HEK293T (cell line): ENCODE measurements at regions not wholly inside any gene's neighbourhood (a gene's known extent, or its start where the extent isn't known, plus 50 kb on each side); places are given as distances from the start of the nearest gene placed in this dataset.

Experiments
- CTCF ChIA-PET: fragments of 350-600 bp; formaldehyde crosslinking; extraction: SDS; loops from one replicate; lab custom pipeline; 2021; ENCODE audit warnings: antibody characterized with exemption, inconsistent platforms; lab: Yijun Ruan, JAX
- POLR2A ChIA-PET: fragments of 350-600 bp; formaldehyde crosslinking; extraction: SDS; loops from one replicate; lab custom pipeline; 2020; ENCODE audit warnings: antibody characterized with exemption, inconsistent platforms; lab: Yijun Ruan, JAX
- DNase-seq: peaks from one replicate; pipeline ENCODE4 v3.0.0; 2012; ENCODE audit warnings: mixed read lengths; ENCODE audit errors: extremely low spot score
- ARNT ChIP-seq: fragments of 450-650 bp; IDR thresholded peaks from 2 replicates; pipeline ENCODE4 v1.6.1; 2017; ENCODE audit warnings: mild to moderate bottlenecking
- BHLHE40 ChIP-seq: fragments of 450-650 bp; IDR thresholded peaks from 2 replicates; pipeline ENCODE4 v1.6.1; 2016; ENCODE audit warnings: mild to moderate bottlenecking, moderate library complexity, borderline replicate concordance
- CTBP1 ChIP-seq: fragments of 450-650 bp; IDR thresholded peaks from 2 replicates; pipeline ENCODE4 v1.6.1; 2016; ENCODE audit warnings: borderline replicate concordance
- ELF4 ChIP-seq: fragments of 450-650 bp; IDR thresholded peaks from 2 replicates; pipeline ENCODE4 v1.6.1; 2017; ENCODE audit warnings: antibody characterized with exemption
- FOXA1 ChIP-seq: fragments of 450-650 bp; IDR thresholded peaks from 2 replicates; pipeline ENCODE4 v1.6.1; 2016; ENCODE audit warnings: mild to moderate bottlenecking
- FOXK2 ChIP-seq: fragments of 450-650 bp; IDR thresholded peaks from 2 replicates; pipeline ENCODE4 v1.6.1; 2016; ENCODE audit warnings: mild to moderate bottlenecking
- FOXM1 ChIP-seq: fragments of 450-650 bp; IDR thresholded peaks from 2 replicates; pipeline ENCODE4 v1.6.1; 2017; ENCODE audit warnings: mild to moderate bottlenecking, borderline replicate concordance
- HDGF ChIP-seq: fragments of 450-650 bp; IDR thresholded peaks from 2 replicates; pipeline ENCODE4 v1.6.1; 2017; ENCODE audit warnings: antibody characterized with exemption, borderline replicate concordance
- L3MBTL2 ChIP-seq: fragments of 450-650 bp; conservative IDR thresholded peaks from 2 replicates; pipeline ENCODE4 v1.6.1; 2016; ENCODE audit warnings: mild to moderate bottlenecking
- LEF1 ChIP-seq: fragments of 450-650 bp; IDR thresholded peaks from 2 replicates; pipeline ENCODE4 v1.6.1; 2017; ENCODE audit warnings: mild to moderate bottlenecking, borderline replicate concordance
- NFRKB ChIP-seq: fragments of 450-650 bp; IDR thresholded peaks from 2 replicates; pipeline ENCODE4 v1.6.1; 2016; ENCODE audit warnings: mild to moderate bottlenecking, moderate library complexity
- PKNOX1 ChIP-seq: fragments of 450-650 bp; IDR thresholded peaks from 2 replicates; pipeline ENCODE4 v1.6.1; 2016
- SP1 ChIP-seq: fragments of 450-650 bp; IDR thresholded peaks from 2 replicates; pipeline ENCODE4 v1.6.1; 2017
- SUZ12 ChIP-seq: fragments of 450-650 bp; IDR thresholded peaks from 2 replicates; pipeline ENCODE4 v1.6.1; 2016; ENCODE audit warnings: mild to moderate bottlenecking
- TARDBP ChIP-seq: fragments of 450-650 bp; IDR thresholded peaks from 2 replicates; pipeline ENCODE4 v1.6.1; 2016
- ZNF384 ChIP-seq: fragments of 450-650 bp; IDR thresholded peaks from 2 replicates; pipeline ENCODE4 v1.6.1; 2016

GRCh38 chr1:170306513-170306910, 160.8 kb downstream of the NTMT2 start:
- CTCF ChIA-PET: no interaction called here
- DNase-seq: no peak
- POLR2A ChIA-PET: no interaction called here
- TF ChIP-seq FOXM1 (no peak), BHLHE40 (no peak)

GRCh38 chr1:170306948-170307347, 161.2 kb downstream of the NTMT2 start:
- DNase-seq: no peak
- ChIA-PET CTCF (no interaction called here), POLR2A (no interaction called here)
- TF ChIP-seq BHLHE40: no peak
- no peak for TF ChIP-seq ELF4
- TF ChIP-seq L3MBTL2: no peak
- no peak for TF ChIP-seq NFRKB
- no peak for TF ChIP-seq CTBP1
- no peak for TF ChIP-seq FOXA1
- no peak for TF ChIP-seq PKNOX1
- no peak for TF ChIP-seq ARNT
- no peak for TF ChIP-seq HDGF
- TF ChIP-seq ZNF384: no peak
- no peak for TF ChIP-seq FOXM1
- TF ChIP-seq SUZ12: no peak
- no peak for TF ChIP-seq FOXK2
- TF ChIP-seq LEF1: no peak
- no peak for TF ChIP-seq SP1

- DNase-seq: no peak
- CTCF ChIA-PET: no interaction called here
- POLR2A ChIA-PET: no interaction called here
Observed at GRCh38 chr1:170307426-170307825, 161.7 kb downstream of the NTMT2 start.

GRCh38 chr1:170309389-170310013, 163.7 kb downstream of the NTMT2 start:
- CTCF ChIA-PET: no interaction called here

More at GRCh38 chr1:170307426-170307825, 161.7 kb downstream of the NTMT2 start:
- TF ChIP-seq LEF1 (no peak), FOXK2 (no peak), ARNT (no peak), BHLHE40 (no peak), SP1 (no peak), PKNOX1 (no peak), HDGF (no peak), SUZ12 (no peak), NFRKB (no peak), ZNF384 (no peak), CTBP1 (no peak), FOXM1 (no peak), ELF4 (no peak), TARDBP (no peak), L3MBTL2 (no peak), FOXA1 (no peak)

DNA sequence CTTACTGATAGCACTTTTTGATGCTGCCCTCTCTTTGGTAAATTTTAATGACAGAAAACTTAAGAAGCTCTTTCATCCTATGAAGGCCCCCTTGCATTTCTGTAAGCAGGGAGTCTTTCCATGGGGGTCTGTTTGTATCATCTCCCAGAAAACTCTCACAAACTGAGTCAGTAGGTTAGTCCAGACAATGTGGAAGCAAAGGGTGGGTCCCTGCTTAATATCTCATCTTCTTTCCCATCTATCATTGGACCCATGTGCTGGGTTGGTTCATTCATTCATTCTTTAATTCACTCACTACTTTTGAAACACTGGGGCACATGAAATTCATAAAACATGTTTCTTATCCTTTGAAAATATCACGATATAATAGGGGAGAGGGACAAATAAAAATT, 164.3 kb downstream of the NTMT2 start:
- ChIA-PET CTCF (no interaction called here), POLR2A (no interaction called here)
- no peak for TF ChIP-seq ARNT
- TF ChIP-seq LEF1: no peak
- TF ChIP-seq L3MBTL2: no peak
- no peak for TF ChIP-seq PKNOX1
- TF ChIP-seq TARDBP: no peak

More at GRCh38 chr1:170309389-170310013, 163.7 kb downstream of the NTMT2 start:
- TF ChIP-seq L3MBTL2: no peak
- no peak for TF ChIP-seq NFRKB
- TF ChIP-seq BHLHE40: no peak
- TF ChIP-seq FOXM1: no peak
- TF ChIP-seq ELF4: no peak
- no peak for TF ChIP-seq ZNF384
- no peak for TF ChIP-seq FOXA1
- TF ChIP-seq HDGF: no peak
- TF ChIP-seq CTBP1: no peak
- TF ChIP-seq FOXK2: no peak
- no peak for TF ChIP-seq SUZ12
- TF ChIP-seq PKNOX1: no peak
- TF ChIP-seq SP1: no peak
- no peak for TF ChIP-seq LEF1
- no peak for DNase-seq
- POLR2A ChIA-PET: no interaction called here

DNA sequence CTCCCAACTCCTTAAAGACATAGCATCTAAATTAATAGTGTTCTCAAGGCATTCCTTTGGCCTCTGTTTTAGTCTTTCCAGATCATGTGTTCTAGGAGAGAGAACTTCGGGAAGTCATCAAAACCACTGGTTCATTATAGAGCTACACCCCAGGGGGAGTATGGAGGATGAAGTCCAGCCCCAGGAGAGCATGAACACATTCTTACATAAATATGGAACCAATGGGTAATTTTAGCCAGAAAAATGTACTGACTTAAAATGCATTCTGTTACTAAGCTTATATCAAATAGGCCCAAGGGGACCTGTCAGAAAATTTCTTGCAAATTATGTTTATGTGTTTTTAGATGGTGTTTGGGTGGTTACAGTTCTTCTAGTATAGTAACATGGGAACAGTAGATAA, 165.2 kb downstream of the NTMT2 start:
- CTCF ChIA-PET: no interaction called here
- no peak for DNase-seq
- POLR2A ChIA-PET: no interaction called here
- TF ChIP-seq FOXA1 (no peak), FOXK2 (no peak), HDGF (no peak), ZNF384 (no peak), TARDBP (no peak), FOXM1 (no peak), PKNOX1 (no peak), NFRKB (no peak), SP1 (no peak), BHLHE40 (no peak), SUZ12 (no peak), ELF4 (no peak), CTBP1 (no peak), L3MBTL2 (no peak), LEF1 (no peak), ARNT (no peak)

More for the DNA sequence above, 164.3 kb downstream of the NTMT2 start:
- no peak for DNase-seq
